B cell (primary cell): ENCODE measurements at regions not wholly inside any gene's neighbourhood (a gene's known extent, or its start where the extent isn't known, plus 50 kb on each side); places are given as distances from the start of the nearest gene placed in this dataset.

Experiments
- ATAC-seq: fragments of 200-7000 bp; cut with Tn5 transposase; one replicate; pipeline ENCODE4 v1.10.0; 2021; ENCODE audit warnings: low read depth, mild to moderate bottlenecking, moderate number of reproducible peaks, moderate library complexity
- CTCF ChIA-PET: fragments of 350-600 bp; sonication (Branson Sonifier 250); formaldehyde crosslinking; loops from one replicate; lab custom pipeline; 2021; ENCODE audit warnings: antibody characterized with exemption, inconsistent platforms; lab: Charles Lee
- POLR2A ChIA-PET: fragments of 350-600 bp; sonication (Branson Sonifier 250); formaldehyde crosslinking; loops from one replicate; lab custom pipeline; 2021; ENCODE audit warnings: antibody characterized with exemption; lab: Charles Lee
- DNase-seq: peaks from one replicate; pipeline ENCODE4 v3.0.0; 2013
- H2AFZ ChIP-seq: 2 replicates; pipeline ENCODE4 v1.6.1; 2012; ENCODE audit warnings: mild to moderate bottlenecking, low read depth, low read length; ENCODE audit not compliant: insufficient read depth, poor library complexity, severe bottlenecking
- H3K27ac ChIP-seq, 2 donors: 1 replicate in 1 of 2; 2 replicates in 1 of 2; pipeline ENCODE4 v1.5.1; 2012 to 2013; ENCODE audit warnings: low read length in 2 of 2, mild to moderate bottlenecking in 2 of 2, moderate library complexity in 1 of 2
- H3K27me3 ChIP-seq, 4 experiments: fragments of 200-600 bp in 1 of 4; sonication (generic) in 1 of 4; replicated peaks in 1 of 4; 1 replicate in 2 of 4; 2 replicates in 2 of 4; pipeline versions ENCODE4 v1.6.1 to v1.7.0; 2013 to 2016; ENCODE audit warnings: low read length in 3 of 4, mild to moderate bottlenecking in 2 of 4, mixed read lengths in 1 of 4, moderate library complexity in 1 of 4; ENCODE audit not compliant: insufficient read depth in 4 of 4, control insufficient read depth in 3 of 4; ENCODE audit errors: control extremely low read depth in 1 of 4
- H3K36me3 ChIP-seq, 2 experiments: replicated peaks in 1 of 2; 1 replicate in 1 of 2; 2 replicates in 1 of 2; pipeline versions ENCODE4 v1.6.1 to v1.7.1; 2013; ENCODE audit warnings: low read length in 1 of 2; ENCODE audit not compliant: insufficient read depth in 2 of 2, control insufficient read depth in 1 of 2; ENCODE audit errors: control extremely low read depth in 1 of 2, extremely low read depth in 1 of 2
- H3K4me1 ChIP-seq, 2 donors: fragments of 200-600 bp in 1 of 2; sonication (generic) in 1 of 2; 1 replicate in 1 of 2; 2 replicates in 1 of 2; pipeline versions ENCODE4 v1.5.1 to v1.6.1; 2013 to 2017; ENCODE audit warnings: low read length in 2 of 2; ENCODE audit not compliant: control insufficient read depth in 2 of 2, insufficient read depth in 2 of 2
- H3K4me2 ChIP-seq: replicated peaks from 2 replicates; pipeline ENCODE3; 2012; ENCODE audit warnings: mild to moderate bottlenecking, low read depth, low read length; ENCODE audit not compliant: poor library complexity, severe bottlenecking
- H3K4me3 ChIP-seq, 5 experiments: fragments of 200-600 bp in 1 of 5; sonication (generic) in 1 of 5; 1 replicate in 3 of 5; 2 replicates in 2 of 5; pipeline versions ENCODE4 v1.5.1 to v1.7.0; 2011 to 2016; ENCODE audit warnings: low read length in 4 of 5, mild to moderate bottlenecking in 4 of 5, low read depth in 2 of 5, control low read depth in 1 of 5, moderate library complexity in 1 of 5; ENCODE audit not compliant: insufficient read depth in 1 of 5; ENCODE audit errors: control extremely low read depth in 1 of 5, extremely low read depth in 1 of 5
- H3K79me2 ChIP-seq: fragments of 200-600 bp; sonication (generic); one replicate; pipeline ENCODE4 v1.6.0; 2016; ENCODE audit warnings: low read length; ENCODE audit not compliant: control insufficient read depth, insufficient read depth
- H3K9ac ChIP-seq: fragments of 200-600 bp; sonication (generic); 2 replicates; pipeline ENCODE4 v1.6.1; 2017; ENCODE audit warnings: mild to moderate bottlenecking, low read length, moderate library complexity
- H3K9me3 ChIP-seq, 3 donors: one replicate each; pipeline versions ENCODE4 v1.6.1 to v1.7.1; 2013; ENCODE audit warnings: low read length in 2 of 3; ENCODE audit not compliant: control insufficient read depth in 2 of 3, insufficient read depth in 1 of 3; ENCODE audit errors: control extremely low read depth in 1 of 3
- H4K20me1 ChIP-seq: 2 replicates; pipeline ENCODE4 v1.6.0; 2012; ENCODE audit warnings: mild to moderate bottlenecking, low read length; ENCODE audit not compliant: insufficient read depth, control insufficient read depth, poor library complexity, severe bottlenecking
- H3K27ac Mint-ChIP-seq: one replicate; pipeline ENCODE4 v1.8.0; 2021; ENCODE audit warnings: mixed read lengths
- H3K27me3 Mint-ChIP-seq: one replicate; pipeline ENCODE4 v1.8.0; 2021; ENCODE audit warnings: mixed read lengths
- H3K4me1 Mint-ChIP-seq: one replicate; pipeline ENCODE4 v1.8.0; 2021; ENCODE audit warnings: mixed read lengths
- H3K4me3 Mint-ChIP-seq: one replicate; pipeline ENCODE4 v1.8.0; 2021; ENCODE audit warnings: mixed read lengths
- H3K9me3 Mint-ChIP-seq: one replicate; pipeline ENCODE4 v1.8.0; 2022; ENCODE audit warnings: mixed read lengths; ENCODE audit not compliant: insufficient read depth
- CTCF ChIP-seq: fragments of 200-600 bp; IDR thresholded peaks from one replicate; pipeline ENCODE4 v1.8.0; 2022; ENCODE audit warnings: antibody characterized with exemption, mild to moderate bottlenecking
- EZH2 ChIP-seq: IDR thresholded peaks from 2 replicates; pipeline ENCODE4 v1.6.1; 2012; ENCODE audit warnings: borderline replicate concordance, low read depth, mild to moderate bottlenecking, moderate library complexity, low read length; ENCODE audit not compliant: insufficient read depth, poor library complexity, severe bottlenecking
- WGBS: methylation state at CpG from one replicate; pipeline ENCODE4 v1.1.5; 2013; ENCODE audit warnings: missing lambda C conversion rate; ENCODE audit not compliant: insufficient coverage; 5-methylcytosine and 5-hydroxymethylcytosine counted together
- intact Hi-C: fragments of 100-400 bp; cut with micrococcal nuclease; formaldehyde crosslinking; loops from one replicate; pipeline ENCODE4 v1.10.0; 2022

GRCh38 chr1:222970711-222971110 lies 155.9 kb downstream of the DISP1 start:
- Histone ChIP-seq H3K9ac (no peak overlapping the region), H3K4me1 (peaks cover 0 to 2% of the 10 kb centered on the region in 2 donors), H3K36me3 (peaks cover 0 to 3% of the 10 kb centered on the region in 2 experiments), H4K20me1 (no peaks in the 10 kb centered on the region), H2AFZ (no peak overlapping the region), H3K9me3 (no peaks in the 10 kb centered on the region), H3K4me2 (no peak overlapping the region), H3K79me2 (no peaks in the 10 kb centered on the region), H3K27ac (no peak overlapping the region), H3K27me3 (no peaks in the 10 kb centered on the region), H3K4me3 (no peak overlapping the region)
- no peak overlapping the region for H3K4me3 Mint-ChIP-seq
- intact Hi-C loops = no loop called here
- no peak overlapping the region for H3K27ac Mint-ChIP-seq
- ChIA-PET CTCF (no interaction called here), POLR2A (no interaction called here)
- DNase-seq = no peak
- TF ChIP-seq EZH2 (no peak), CTCF (no peak)
- no CpG with 5 or more reads among the region's 4 CpGs for WGBS
- no peaks in the 10 kb centered on the region for H3K27me3 Mint-ChIP-seq
- no peaks in the 10 kb centered on the region for H3K9me3 Mint-ChIP-seq
- H3K4me1 Mint-ChIP-seq = peaks cover 10% of the 10 kb centered on the region
- no peak for ATAC-seq

DNA sequence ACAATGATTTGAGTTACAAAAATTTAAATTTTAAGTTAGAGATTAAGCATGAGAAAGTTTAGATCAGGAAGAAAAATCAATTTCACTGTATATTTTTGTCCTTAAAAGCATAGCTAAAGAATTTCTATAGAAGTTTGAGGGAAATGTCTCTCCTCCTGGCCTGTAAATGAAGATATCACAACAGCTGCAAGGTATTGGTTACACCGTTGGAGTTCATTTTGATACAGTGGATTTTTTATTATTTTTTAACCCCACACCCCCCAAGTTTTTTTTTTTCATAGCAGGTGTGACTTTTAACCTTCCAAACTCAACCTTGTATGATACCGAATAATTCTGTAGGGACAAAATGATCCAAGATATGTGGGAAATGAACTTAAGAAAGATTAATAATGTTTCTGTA lies 156.3 kb downstream of the DISP1 start:
- H3K36me3 ChIP-seq = peaks cover 0 to 3% of the 10 kb centered on the region in 2 experiments
- POLR2A ChIA-PET = no interaction called here
- WGBS = no CpG with 5 or more reads among the region's 2 CpGs

More for the DNA sequence above, 156.3 kb downstream of the DISP1 start:
- Mint-ChIP-seq H3K4me3 (no peak overlapping the region), H3K27me3 (no peaks in the 10 kb centered on the region), H3K27ac (no peak overlapping the region), H3K9me3 (no peaks in the 10 kb centered on the region), H3K4me1 (peaks cover 7% of the 10 kb centered on the region)
- DNase-seq (no peak), ATAC-seq (no peak)
- intact Hi-C loops = no loop called here
- Histone ChIP-seq H3K4me2 (no peak overlapping the region), H3K9me3 (no peaks in the 10 kb centered on the region), H3K4me3 (no peak overlapping the region), H3K27ac (no peak overlapping the region), H3K27me3 (no peaks in the 10 kb centered on the region), H3K9ac (no peak overlapping the region), H3K79me2 (no peaks in the 10 kb centered on the region), H4K20me1 (no peaks in the 10 kb centered on the region), H3K4me1 (no peaks in the 10 kb centered on the region), H2AFZ (no peak overlapping the region)
- no peak for TF ChIP-seq EZH2
- TF ChIP-seq CTCF = no peak
- CTCF ChIA-PET = no interaction called here
